OCI-LY1 (cell line): ENCODE measurements at regions not wholly inside any gene's neighbourhood (a gene's known extent, or its start where the extent isn't known, plus 50 kb on each side); places are given as distances from the start of the nearest gene placed in this dataset.

ENCODE experiments used
- CTCF ChIP-seq: fragments of 200-600 bp; sonication (generic), shearing (Covaris generic); IDR thresholded peaks from 2 replicates; pipeline ENCODE4 v1.5.1; 2017; ENCODE audit warnings: mild to moderate bottlenecking, antibody characterized with exemption, low read length, moderate library complexity, mixed read lengths
- EZH2 ChIP-seq: fragments of 200-600 bp; sonication (generic), shearing (Covaris generic); IDR thresholded peaks from 2 replicates; pipeline ENCODE4 v1.8.0; 2017; ENCODE audit warnings: borderline replicate concordance, mixed run types, mild to moderate bottlenecking, antibody characterized with exemption, low read length, moderate library complexity, mixed read lengths

GRCh38 chr7:35871856-35872255 is 71.0 kb downstream of the SEPTIN7 start:
- TF ChIP-seq CTCF (no peak), EZH2 (no peak)
